K562 (cell line): ENCODE measurements at regions not wholly inside any gene's neighbourhood (a gene's known extent, or its start where the extent isn't known, plus 50 kb on each side); places are given as distances from the start of the nearest gene placed in this dataset.

ENCODE experiments used
- ATAC-seq: fragments of 200-7000 bp; cut with Tn5 transposase; 3 replicates; pipeline ENCODE4 v1.9.1; 2020; ENCODE audit warnings: moderate library complexity
- BruUV-seq: library from RNA; stranded (reverse); fragments of 400-500 nt; replicated peaks from 2 replicates; lab custom pipeline; 2021; lab: Mats Ljungman, UMichigan
- CTCF ChIA-PET: fragments of 300-600 bp; formaldehyde crosslinking; extraction: SDS; loops from one replicate; lab custom pipeline; 2021; ENCODE audit warnings: low intra/inter-chr PET ratio; lab: Yijun Ruan, JAX
- POLR2A ChIA-PET: fragments of 300-600, 350-650 bp; sonication (Branson Sonifier 250); formaldehyde crosslinking; extraction: SDS; loops from one replicate; lab custom pipeline; 2021; ENCODE audit warnings: antibody characterized with exemption, inconsistent platforms; lab: Yijun Ruan, JAX
- DNase-seq, 4 experiments: peaks; one replicate each; pipeline versions ENCODE4 v3.0.0 to v3.0.0-alpha.2; 2011 to 2018; ENCODE audit warnings: low spot score in 3 of 4, mixed read lengths in 3 of 4; ENCODE audit errors: extremely low read depth in 1 of 4
- FAIRE-seq: peaks from 2 replicates; lab custom pipeline; 2011; peaks lifted over from hg19 to GRCh38; lab: Jason Lieb, UNC
- H2AFZ ChIP-seq: 2 replicates; pipeline ENCODE4 v1.6.0; 2011; ENCODE audit warnings: low read depth, low read length, control low read depth, inconsistent platforms
- H3K27ac ChIP-seq: fragments of 200-600 bp; 3 replicates; pipeline ENCODE4 v1.8.0; 2011; ENCODE audit warnings: low read depth, mild to moderate bottlenecking, control low read depth, inconsistent platforms, low read length, moderate library complexity, mixed read lengths; ENCODE audit errors: extremely low read depth
- H3K27me3 ChIP-seq, 2 experiments: fragments of 300-600 bp in 1 of 2; 2 replicates in 1 of 2; 3 replicates in 1 of 2; pipeline versions ENCODE4 v1.6.0 to v1.8.0; 2011; ENCODE audit warnings: inconsistent platforms in 2 of 2, low read length in 2 of 2, mild to moderate bottlenecking in 1 of 2, mixed read lengths in 1 of 2, moderate library complexity in 1 of 2; ENCODE audit not compliant: control insufficient read depth in 2 of 2, insufficient read depth in 2 of 2
- H3K36me3 ChIP-seq: fragments of 300-600 bp; 3 replicates; pipeline ENCODE4 v1.8.0; 2011; ENCODE audit warnings: mild to moderate bottlenecking, low read length, inconsistent platforms; ENCODE audit not compliant: control insufficient read depth, insufficient read depth
- H3K4me1 ChIP-seq, 2 experiments: fragments of 200-600 bp in 1 of 2; replicated peaks in 1 of 2; 2 replicates in 1 of 2; 3 replicates in 1 of 2; pipeline versions ENCODE4 v1.5.1 to v1.8.0; 2011; ENCODE audit warnings: inconsistent platforms in 2 of 2, low read length in 2 of 2, mild to moderate bottlenecking in 1 of 2, mixed read lengths in 1 of 2, moderate library complexity in 1 of 2; ENCODE audit not compliant: control insufficient read depth in 2 of 2, insufficient read depth in 2 of 2
- H3K4me2 ChIP-seq: 2 replicates; pipeline ENCODE4 v1.6.1; 2011; ENCODE audit warnings: low read length, control low read depth, inconsistent platforms, mixed read lengths; ENCODE audit not compliant: insufficient read depth
- H3K4me3 ChIP-seq: fragments of 200-600 bp; sonication (generic), shearing (Covaris generic); 2 replicates; pipeline ENCODE4 v1.5.1; 2016; ENCODE audit warnings: control low read depth, inconsistent platforms
- H3K79me2 ChIP-seq: fragments of 200-600 bp; 3 replicates; pipeline ENCODE4 v1.8.0; 2011; ENCODE audit warnings: low read length, inconsistent platforms; ENCODE audit not compliant: control insufficient read depth, insufficient read depth
- H3K9ac ChIP-seq, 2 experiments: 2 replicates each; pipeline versions ENCODE4 v1.6.0 to v1.6.1; 2011; ENCODE audit warnings: low read depth in 2 of 2, low read length in 2 of 2, control low read depth in 1 of 2, inconsistent platforms in 1 of 2, mild to moderate bottlenecking in 1 of 2, mixed read lengths in 1 of 2; ENCODE audit not compliant: insufficient read depth in 1 of 2
- H3K9me1 ChIP-seq: one replicate; pipeline ENCODE4 v1.6.0; 2011; ENCODE audit warnings: inconsistent platforms, mild to moderate bottlenecking, low read length, moderate library complexity; ENCODE audit not compliant: control insufficient read depth, insufficient read depth
- H3K9me3 ChIP-seq: replicated peaks from 2 replicates; pipeline ENCODE4 v1.5.1; 2011; ENCODE audit warnings: low read depth, low read length, inconsistent platforms; ENCODE audit not compliant: control insufficient read depth, insufficient read depth
- H4K20me1 ChIP-seq: replicated peaks from 2 replicates; pipeline ENCODE4 v1.6.1; 2011; ENCODE audit warnings: low read length, inconsistent platforms, mixed read lengths; ENCODE audit not compliant: control insufficient read depth, insufficient read depth
- C11orf30 ChIP-seq: fragments of 450-650 bp; IDR thresholded peaks from 2 replicates; pipeline ENCODE4 v1.6.1; 2016; ENCODE audit warnings: low read depth, mild to moderate bottlenecking
- CBX8 ChIP-seq: fragments of 200-600 bp; sonication (generic); IDR thresholded peaks from 2 replicates; pipeline ENCODE4 v1.6.1; 2012; ENCODE audit warnings: borderline replicate concordance, mixed run types, low read depth, mild to moderate bottlenecking, moderate library complexity, mixed read lengths, low read length, control low read depth, inconsistent platforms; ENCODE audit not compliant: poor library complexity, severe bottlenecking; ENCODE audit errors: extremely low read depth
- ZNF146 ChIP-seq: IDR thresholded peaks from one replicate; pipeline ENCODE4 v1.6.1; 2018; ENCODE audit warnings: missing compliant biosample characterization; ENCODE audit not compliant: unreplicated experiment
- WGBS: fragments of 100-300 bp; shearing (Covaris generic); methylation state at CpG from one replicate; pipeline ENCODE4 v1.1.6; 2016; ENCODE audit warnings: low coverage, mixed read lengths; ENCODE audit not compliant: insufficient coverage; ENCODE audit errors: missing lambda C conversion rate; 5-methylcytosine and 5-hydroxymethylcytosine counted together
- in situ Hi-C: fragments of 300-500 bp; cut with MboI; formaldehyde crosslinking; loops from 4 replicates; pipeline ENCODE4 v1.15.0; 2018; ENCODE audit warnings: inconsistent platforms, mixed read lengths
- intact Hi-C: fragments of 100-400 bp; cut with micrococcal nuclease; formaldehyde crosslinking; loops from 2 replicates; pipeline ENCODE4 v1.14.2; 2022
- TF ChIP-seq, protein P1 (sequence below), 2 experiments: fragments of 150-350 bp in 1 of 2; IDR thresholded peaks; 2 replicates each; pipeline ENCODE4 v1.6.1; 2012 to 2016; ENCODE audit warnings: low read depth in 2 of 2, low read length in 2 of 2, mild to moderate bottlenecking in 1 of 2, moderate library complexity in 1 of 2
- TF ChIP-seq, protein P2 (sequence below): fragments of 250-450 bp; sonication (Bioruptor Pico); IDR thresholded peaks from 2 replicates; pipeline ENCODE4 v1.4.0; 2020; ENCODE audit warnings: mild to moderate bottlenecking, moderate library complexity

DNA sequence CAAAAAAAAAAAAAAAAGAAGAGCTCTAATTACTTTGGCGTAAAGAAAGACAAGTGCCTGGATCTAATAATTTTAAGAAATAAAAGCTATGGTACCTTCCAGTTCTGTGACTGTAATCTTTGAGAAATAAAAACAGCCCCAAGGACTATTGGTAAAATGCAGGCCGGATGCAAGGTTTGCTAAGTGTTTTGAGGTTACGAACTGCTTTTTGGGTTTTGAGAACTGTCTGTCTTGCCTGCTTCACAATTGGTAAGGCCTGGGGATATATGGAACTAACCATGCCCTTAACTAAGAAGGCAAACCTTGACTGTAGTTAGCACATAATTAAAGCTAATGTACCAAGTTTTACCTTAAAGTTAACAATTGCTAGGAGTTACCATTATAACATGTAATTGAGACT lies 388.4 kb upstream of the CBLB start:
- no peak overlapping the region for H3K9ac ChIP-seq
- no peaks in the 10 kb centered on the region for H3K27me3 ChIP-seq
- H3K36me3 ChIP-seq, result no peaks in the 10 kb centered on the region
- in situ Hi-C loops, result no loop called here
- ChIA-PET POLR2A (no interaction called here), CTCF (no interaction called here)
- H3K4me1 ChIP-seq, result no peaks in the 10 kb centered on the region
- ATAC-seq (no peak), FAIRE-seq (no peak), DNase-seq (no peak)
- H3K27ac ChIP-seq, result no peak overlapping the region
- H2AFZ ChIP-seq, result no peak overlapping the region
- no peaks in the 10 kb centered on the region for H3K9me3 ChIP-seq
- intact Hi-C loops, result no loop called here
- H3K79me2 ChIP-seq, result no peaks in the 10 kb centered on the region
- WGBS, result 45% methylated on average over 2 of the region's 3 CpGs
- no peaks in the 10 kb centered on the region for H4K20me1 ChIP-seq
- no peak for TF ChIP-seq CBX8
- TF ChIP-seq, protein P1, sequence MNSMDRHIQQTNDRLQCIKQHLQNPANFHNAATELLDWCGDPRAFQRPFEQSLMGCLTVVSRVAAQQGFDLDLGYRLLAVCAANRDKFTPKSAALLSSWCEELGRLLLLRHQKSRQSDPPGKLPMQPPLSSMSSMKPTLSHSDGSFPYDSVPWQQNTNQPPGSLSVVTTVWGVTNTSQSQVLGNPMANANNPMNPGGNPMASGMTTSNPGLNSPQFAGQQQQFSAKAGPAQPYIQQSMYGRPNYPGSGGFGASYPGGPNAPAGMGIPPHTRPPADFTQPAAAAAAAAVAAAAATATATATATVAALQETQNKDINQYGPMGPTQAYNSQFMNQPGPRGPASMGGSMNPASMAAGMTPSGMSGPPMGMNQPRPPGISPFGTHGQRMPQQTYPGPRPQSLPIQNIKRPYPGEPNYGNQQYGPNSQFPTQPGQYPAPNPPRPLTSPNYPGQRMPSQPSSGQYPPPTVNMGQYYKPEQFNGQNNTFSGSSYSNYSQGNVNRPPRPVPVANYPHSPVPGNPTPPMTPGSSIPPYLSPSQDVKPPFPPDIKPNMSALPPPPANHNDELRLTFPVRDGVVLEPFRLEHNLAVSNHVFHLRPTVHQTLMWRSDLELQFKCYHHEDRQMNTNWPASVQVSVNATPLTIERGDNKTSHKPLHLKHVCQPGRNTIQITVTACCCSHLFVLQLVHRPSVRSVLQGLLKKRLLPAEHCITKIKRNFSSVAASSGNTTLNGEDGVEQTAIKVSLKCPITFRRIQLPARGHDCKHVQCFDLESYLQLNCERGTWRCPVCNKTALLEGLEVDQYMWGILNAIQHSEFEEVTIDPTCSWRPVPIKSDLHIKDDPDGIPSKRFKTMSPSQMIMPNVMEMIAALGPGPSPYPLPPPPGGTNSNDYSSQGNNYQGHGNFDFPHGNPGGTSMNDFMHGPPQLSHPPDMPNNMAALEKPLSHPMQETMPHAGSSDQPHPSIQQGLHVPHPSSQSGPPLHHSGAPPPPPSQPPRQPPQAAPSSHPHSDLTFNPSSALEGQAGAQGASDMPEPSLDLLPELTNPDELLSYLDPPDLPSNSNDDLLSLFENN (IDR thresholded peaks at IDR 0.05; ENCODE audit: low read depth in 2 of 2, low read length in 2 of 2), result no peak
- no peak for TF ChIP-seq ZNF146 (CRISPR knock-in tag)
- TF ChIP-seq, protein P2, sequence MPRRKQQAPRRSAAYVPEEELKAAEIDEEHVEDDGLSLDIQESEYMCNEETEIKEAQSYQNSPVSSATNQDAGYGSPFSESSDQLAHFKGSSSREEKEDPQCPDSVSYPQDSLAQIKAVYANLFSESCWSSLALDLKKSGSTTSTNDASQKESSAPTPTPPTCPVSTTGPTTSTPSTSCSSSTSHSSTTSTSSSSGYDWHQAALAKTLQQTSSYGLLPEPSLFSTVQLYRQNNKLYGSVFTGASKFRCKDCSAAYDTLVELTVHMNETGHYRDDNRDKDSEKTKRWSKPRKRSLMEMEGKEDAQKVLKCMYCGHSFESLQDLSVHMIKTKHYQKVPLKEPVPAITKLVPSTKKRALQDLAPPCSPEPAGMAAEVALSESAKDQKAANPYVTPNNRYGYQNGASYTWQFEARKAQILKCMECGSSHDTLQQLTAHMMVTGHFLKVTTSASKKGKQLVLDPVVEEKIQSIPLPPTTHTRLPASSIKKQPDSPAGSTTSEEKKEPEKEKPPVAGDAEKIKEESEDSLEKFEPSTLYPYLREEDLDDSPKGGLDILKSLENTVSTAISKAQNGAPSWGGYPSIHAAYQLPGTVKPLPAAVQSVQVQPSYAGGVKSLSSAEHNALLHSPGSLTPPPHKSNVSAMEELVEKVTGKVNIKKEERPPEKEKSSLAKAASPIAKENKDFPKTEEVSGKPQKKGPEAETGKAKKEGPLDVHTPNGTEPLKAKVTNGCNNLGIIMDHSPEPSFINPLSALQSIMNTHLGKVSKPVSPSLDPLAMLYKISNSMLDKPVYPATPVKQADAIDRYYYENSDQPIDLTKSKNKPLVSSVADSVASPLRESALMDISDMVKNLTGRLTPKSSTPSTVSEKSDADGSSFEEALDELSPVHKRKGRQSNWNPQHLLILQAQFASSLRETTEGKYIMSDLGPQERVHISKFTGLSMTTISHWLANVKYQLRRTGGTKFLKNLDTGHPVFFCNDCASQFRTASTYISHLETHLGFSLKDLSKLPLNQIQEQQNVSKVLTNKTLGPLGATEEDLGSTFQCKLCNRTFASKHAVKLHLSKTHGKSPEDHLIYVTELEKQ, result no peak
- TF ChIP-seq C11orf30, result no peak
- no TSS peak for BruUV-seq
- no peak overlapping the region for H3K4me2 ChIP-seq
- H3K4me3 ChIP-seq, result no peak overlapping the region
- H3K9me1 ChIP-seq, result no peaks in the 10 kb centered on the region
